HG02981 (cell line): ENCODE measurements at regions not wholly inside any gene's neighbourhood (a gene's known extent, or its start where the extent isn't known, plus 50 kb on each side); places are given as distances from the start of the nearest gene placed in this dataset.

Experiments used
- ATAC-seq: cut with Tn5 transposase; IDR thresholded peaks from one replicate; pipeline ENCODE4 v1.9.1; 2021; ENCODE audit warnings: mild to moderate bottlenecking, moderate library complexity; ENCODE audit not compliant: unreplicated experiment

DNA sequence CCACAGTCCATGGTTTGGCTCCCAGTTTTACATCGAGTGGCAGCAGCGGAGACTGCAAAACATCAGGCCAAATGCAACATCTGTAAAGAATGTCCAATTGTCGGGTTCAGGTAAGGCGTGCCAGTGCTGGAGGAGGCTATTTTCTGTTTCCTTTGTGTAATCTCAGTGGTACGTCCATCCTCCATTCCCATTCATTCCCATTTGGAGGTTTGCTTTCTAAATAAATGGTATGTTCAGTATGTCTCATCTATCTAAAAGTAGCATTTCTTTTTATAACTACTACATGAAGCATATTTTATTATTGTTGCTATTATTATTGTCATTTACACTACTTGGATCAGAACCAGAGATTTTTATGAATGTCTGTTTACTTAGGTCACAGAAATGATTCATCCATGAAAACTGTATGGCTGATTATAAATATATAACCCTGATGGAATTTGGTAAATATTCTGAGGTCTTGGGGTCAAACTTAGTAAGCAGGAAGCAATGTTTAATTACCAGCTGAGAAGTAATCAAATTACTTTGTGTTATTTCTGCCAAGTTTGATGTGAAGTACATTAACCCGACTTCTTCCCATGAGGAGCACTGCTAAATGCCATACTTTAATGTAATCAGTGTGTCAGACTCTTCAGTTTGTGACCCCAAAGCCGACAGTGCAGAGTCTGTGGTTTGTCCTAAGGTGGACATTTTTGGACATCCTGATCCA is 512.9 kb downstream of the UTRN start:
- ATAC-seq: no peak

DNA sequence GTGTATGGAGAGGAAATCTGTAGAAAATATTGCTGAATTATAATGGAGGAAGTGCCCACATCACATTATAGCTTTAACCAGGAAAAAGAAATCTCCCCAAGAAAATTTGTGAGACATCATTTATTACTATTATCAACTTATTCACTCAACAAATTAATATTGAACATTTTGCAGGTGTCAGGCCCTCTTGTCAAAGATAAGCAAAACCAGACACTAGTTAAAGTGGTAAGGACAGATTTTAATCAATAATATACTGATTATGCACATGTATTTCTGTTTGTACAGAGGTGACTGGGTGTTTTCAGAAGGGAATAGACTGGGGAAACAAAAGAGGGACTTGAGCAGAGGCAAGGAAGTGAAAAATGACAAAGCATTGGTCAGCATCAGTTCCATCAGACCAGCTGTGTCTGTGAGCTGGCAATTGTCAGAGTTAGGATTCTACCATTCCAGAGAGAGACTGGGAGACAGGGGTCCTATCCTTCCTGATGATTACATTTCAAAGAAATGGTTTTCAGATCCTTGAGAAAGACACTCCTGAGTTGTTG is 519.2 kb downstream of the UTRN start:
- no peak for ATAC-seq

DNA sequence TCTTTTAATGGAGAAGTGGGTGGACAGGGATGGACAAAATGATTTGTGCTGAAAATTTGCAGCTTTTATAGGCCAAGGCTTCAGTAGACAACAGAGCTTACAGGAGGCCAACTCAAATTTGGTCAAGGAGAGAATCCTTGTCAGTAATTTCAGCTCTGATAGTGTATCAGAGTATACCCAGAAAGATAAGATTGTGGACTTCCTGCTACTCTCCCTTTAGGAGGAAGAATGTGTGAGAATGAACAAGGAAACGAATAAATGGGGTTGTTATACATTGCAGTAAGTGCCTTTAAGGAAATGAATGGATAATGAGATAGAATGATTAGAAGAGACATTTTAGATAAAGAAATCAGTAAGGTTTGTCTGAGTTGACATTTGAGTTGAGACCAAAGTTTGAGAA is 519.9 kb downstream of the UTRN start:
- ATAC-seq: no peak

DNA sequence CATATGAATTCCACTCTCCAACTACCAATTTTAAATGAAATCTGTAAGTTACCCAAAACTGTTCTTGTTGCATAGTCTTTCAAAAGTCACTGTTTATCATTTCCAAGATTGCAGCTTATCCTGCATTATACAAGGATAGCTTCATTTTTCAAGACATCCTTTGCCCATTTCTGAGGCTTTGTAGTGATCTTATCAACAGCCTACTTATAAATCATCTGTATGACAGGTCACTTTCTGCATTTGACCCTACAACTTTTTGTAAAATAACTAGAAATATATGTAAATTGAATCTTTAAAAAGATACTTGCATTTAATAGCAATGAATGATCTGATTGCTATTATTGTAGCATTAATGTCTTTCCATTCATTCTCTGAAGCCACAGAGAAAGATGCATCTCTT is 521.1 kb downstream of the UTRN start:
- no peak for ATAC-seq

DNA sequence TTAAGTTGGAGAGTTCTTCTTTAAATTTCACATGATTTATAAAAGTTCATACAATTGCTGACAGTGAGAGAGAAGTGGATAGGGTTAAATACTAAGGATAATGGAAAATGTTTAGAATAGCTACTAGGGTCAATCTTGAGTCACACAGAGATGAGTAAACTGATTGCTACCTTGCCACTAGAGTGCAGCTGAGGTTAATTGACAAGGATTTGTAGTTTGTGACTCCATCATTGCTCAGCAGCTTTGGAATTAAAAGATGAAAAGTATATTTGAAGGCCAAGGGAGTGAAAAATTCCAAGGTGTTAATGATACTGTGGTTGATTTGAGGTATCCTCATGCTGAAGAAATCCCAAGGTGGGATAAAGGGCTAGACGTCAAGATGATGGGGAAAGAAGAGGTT is 524.0 kb downstream of the UTRN start:
- ATAC-seq: no peak

DNA sequence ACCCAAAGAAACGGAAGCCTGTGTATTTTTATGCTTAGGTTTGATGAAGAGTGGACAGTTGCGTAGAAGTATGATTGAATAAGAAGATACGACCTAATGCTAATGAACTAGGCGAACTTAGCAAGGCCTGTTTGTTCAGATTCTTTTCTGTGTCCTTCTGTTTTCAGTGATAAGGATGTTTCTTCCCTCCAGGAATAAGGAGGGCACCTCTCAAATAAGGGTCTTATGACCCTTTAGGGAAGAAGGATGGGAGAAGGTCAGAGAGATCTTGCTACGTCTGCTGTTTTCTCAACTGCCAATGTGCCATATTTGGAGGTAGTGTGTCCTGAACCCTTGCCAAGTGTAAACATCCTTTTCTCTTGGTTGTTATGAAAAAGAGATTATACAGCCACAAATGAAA is 524.8 kb downstream of the UTRN start:
- ATAC-seq: no peak

DNA sequence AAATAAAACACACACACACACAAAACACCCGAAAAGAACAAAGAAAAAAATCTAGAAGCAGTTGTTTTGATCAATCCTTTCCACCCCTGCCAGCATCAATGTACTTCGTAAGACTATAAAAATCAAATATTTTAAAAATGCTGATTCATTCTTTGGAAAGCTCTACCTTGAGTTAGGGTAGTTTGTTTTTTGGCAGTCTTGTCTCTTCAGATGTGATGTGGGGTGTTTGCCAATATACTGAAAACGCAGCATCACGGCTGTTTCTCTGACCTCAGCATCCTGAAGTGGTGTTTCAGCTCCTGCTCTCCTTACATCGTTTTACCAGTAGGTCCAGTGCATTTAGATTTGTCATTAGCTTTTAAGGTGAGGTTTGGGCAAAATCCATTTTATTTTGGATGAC is 526.0 kb downstream of the UTRN start:
- no peak for ATAC-seq

DNA sequence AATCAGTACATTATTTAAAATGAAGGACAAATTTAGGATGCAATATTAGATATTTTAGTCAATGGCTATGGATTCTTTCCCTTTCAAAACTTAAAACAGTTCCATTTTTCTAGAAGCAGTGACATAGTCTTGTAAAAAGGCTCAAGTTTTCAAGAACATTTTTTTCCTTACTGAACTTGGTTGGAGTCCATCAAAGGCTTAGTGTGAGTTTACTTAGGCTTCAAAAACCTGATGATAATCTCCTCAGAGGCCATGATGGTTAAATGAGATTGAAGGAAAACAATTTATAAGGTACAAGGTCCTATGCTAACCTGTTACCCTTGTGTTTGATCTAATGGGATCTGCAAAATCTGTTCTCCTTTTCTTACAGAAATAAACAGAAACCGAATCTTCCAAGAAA is 531.8 kb downstream of the UTRN start:
- no peak for ATAC-seq

DNA sequence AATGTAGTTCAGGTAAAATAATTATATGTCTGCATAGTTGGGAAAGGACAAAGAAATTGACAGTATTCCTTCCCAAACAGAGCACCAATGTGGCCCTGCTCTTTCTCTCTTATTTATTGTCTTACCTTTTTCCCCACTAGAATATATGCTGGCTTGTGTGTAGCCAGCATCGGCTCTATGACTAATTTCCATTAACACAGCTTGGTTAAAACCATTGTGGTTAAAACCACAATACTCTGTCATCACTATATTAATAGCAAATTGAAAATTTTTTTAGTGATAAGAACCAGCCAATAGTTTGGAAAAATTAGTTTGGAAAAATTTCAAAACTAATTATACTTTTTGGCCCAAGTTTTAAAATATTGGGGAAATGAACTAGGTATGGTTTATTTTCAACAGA is 535.1 kb downstream of the UTRN start:
- no peak for ATAC-seq

DNA sequence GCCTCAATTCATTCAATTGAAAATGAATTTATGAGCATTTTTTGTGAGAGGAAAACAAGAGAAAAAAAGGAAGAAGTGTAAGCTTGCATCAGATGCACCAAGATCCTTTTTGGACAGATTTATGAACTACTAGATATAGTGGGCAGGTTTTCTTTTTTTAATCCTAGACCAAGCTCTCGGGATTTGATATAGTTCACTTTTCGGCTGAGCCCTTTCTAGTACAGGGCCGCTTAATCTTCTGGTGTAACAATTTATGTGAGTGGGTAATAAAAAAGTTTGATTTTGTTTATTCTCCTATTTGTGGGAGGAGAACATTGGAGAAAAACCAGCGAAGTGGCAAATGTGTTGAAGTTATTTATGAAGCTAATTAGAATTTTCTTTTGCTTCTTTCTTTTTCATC is 538.0 kb downstream of the UTRN start:
- no peak for ATAC-seq

DNA sequence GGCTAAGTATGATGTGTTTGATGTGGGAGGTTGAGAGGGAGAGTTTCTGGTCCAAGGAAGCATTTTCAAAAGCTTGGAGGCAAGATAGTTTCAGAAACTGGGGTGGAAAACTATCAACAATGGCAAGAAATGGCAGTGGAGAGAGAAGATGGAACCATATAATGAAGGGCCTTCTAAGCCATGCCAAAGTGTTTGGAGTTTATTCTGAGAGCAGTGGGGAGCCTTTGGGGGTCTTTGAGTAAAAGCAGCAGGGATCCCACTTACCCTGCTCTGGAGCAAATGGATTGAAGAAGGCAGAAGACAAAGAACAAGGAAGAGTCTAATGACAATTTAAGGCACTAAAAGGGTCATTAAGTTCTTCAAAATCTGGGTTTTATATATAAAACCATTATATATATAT is 538.9 kb downstream of the UTRN start:
- ATAC-seq: no peak

DNA sequence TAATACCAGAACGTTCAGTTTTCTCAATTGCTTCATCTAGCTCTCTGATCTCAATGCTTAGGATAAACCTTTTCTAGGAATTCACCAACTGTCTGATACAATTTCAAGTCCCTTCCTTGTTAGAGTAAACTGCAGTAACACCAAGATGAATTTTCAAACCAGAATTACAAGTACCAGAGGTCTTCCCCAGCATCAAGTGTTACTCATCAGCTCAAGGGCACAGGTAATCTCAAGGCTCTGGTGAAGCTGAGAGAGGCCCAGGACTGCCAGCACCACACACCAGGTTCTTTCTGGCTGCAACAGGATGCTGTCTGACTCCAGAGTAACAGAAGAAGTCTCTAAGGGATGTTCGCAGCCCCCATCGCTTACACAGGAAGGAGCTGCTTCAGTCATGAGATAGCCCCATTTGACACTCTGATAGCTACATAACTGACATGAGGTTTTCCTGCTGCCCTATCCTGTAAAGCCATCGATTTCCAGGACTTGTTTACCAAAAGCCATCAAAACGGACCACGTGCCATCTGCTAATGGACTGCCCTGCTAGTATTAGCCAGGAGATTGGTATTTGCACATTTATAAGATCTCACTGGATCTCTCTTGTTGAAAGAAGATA is 549.4 kb downstream of the UTRN start:
- no peak for ATAC-seq

DNA sequence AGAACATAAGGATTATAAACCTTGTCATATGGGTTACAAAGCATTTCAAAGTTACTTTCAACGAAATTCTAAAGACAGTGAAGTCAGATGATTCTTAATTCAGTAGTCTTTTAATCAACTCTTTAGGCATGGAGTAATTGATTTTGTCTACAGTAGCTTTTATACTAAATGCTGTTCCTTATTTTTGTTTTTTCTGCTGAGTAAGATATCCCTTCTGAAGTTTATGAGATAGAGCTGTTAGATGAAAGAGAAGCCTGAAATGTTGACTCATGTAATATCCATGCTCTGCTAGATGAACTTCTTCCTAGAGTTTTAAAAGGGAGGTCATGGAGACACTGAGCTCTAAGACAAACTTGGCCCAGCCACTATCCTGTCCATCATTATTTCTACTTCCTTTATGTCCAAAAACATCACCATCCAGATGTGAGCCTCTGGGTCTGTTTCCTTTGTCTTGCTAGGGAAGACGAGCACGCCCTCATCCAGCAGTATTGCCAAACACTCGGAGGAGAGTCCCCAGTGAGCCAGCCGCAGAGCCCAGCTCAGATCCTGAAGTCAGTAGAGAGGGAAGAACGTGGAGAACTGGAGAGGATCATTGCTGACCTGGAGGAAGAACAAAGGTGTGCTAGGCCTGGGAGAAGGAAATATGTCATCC is 550.3 kb downstream of the UTRN start:
- no peak for ATAC-seq

DNA sequence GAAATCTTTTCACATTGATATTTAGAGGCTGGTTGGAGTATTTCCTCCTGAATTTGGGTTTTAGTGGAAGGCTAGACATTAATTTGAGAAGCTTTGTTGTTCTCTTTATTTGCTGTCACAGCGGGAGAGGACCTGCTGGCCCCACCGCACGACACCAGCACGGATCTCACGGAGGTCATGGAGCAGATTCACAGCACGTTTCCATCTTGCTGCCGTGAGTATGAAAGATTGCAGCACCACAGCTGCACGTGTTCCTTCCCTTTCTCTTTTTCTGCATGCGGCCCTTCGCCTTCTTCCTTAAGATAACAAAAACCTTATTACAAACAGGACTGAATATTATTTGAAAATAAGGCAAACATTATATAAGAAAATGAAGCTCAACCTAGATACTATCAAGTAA is 555.5 kb downstream of the UTRN start:
- no peak for ATAC-seq

DNA sequence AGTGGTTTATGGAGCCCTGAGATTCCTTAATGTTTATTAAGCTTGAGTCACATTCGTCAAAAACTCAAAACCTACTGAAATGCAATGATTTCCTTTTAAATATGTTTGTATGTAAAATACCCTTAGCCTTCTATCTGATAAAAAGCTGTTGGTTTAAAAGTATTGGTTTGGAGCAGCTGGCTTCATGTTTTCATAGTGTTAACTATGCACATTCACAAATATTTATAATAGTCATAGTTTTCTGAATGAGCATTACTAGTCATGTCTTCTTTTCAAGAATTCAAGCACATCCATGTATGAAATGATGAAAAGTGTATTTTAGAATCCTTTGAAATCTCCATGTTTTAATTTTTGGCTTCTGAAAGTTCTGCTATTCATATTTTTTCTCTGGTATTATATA is 558.6 kb downstream of the UTRN start:
- ATAC-seq: no peak

DNA sequence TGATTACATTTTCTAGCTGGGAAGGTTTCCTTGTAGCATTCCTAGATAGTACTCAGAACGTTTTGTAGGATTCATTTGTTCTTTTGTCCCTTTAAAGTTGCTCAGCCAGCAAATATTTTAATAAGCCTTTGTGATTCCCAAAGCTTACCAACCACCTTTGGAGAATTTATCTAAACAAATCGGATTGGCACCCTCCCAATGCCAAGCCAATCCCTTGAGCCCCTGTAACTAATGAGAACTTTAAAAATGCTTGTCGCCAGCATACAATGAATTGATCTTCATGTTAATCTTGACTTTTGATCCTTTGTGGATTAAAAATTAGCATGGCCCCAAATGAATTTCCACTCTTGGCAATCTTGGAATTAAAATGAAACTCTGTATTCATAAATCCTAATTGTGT is 559.5 kb downstream of the UTRN start:
- no peak for ATAC-seq

DNA sequence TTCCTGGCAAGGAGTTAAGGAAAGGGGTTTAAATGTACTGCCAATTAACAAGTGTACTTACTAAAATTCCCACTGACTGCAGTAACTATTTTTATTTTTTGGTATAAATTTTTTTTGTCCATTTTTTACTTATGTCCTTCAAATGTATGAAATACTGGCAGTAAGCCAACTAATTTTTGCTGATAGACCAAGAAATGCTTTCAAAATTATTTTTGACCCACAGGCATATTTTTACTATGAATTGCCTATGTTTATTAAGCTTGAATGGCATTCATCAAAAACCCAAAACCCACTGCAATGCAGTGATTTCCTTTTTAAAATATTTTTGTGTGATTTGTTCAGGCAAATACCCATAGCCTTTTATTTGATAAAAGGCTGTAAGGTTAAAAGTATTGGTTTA is 560.1 kb downstream of the UTRN start:
- ATAC-seq: no peak

DNA sequence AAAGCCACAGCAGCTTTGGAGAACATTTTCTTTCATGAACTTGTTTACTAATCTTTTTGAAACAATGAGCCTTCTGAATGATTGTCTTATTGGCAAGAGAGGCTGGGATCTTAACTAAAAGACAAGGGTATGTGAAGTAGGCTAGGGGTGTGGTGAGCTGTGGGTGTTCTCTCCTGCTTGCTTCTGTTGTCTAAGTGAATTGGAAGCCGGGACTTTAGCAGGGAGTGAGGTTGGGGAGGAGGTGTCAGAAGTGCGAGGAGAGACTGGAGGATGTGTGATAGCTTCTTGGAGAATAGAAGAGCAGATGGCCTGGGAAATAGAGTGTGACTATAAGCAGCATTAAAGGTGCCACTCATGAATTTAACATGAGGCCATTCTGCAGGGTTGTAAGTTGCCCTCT is 562.8 kb downstream of the UTRN start:
- ATAC-seq: no peak

DNA sequence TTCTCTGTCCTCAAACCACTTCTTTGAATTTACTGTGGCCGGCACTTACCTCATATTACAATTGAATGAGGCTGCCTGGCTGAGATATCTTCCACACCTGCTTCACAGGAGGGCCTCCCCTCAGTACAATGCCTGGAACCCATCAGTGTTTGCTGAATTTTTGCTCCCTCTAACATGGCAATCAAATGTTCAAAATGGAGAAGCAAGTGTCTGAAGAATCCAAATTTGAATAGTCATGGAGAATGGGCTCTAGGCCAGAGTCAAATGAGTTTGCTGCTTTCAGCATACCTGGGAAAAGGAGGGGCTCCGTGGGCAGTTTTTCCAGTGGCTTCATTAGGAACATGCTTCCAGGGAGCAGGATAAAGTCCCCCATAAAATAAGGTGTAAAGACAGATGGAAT is 564.8 kb downstream of the UTRN start:
- no peak for ATAC-seq

DNA sequence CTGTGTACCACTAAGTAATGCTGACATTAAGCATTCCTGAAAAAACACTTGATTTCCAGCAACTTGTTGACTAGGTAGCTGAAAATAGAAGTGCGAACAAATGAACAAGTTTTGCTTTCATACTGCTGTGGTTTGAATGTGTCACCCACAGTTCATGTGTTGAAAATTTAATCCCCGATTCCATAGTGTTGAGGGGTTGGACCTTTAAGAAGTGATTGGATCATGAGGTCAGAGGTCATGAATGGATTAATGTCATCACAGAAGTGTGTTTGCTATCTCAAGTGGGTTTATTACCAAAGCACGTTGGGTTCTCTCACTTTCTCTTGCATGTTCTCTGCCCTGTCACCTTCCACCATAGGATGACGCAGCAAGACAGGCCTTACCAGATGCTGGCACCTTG is 568.5 kb downstream of the UTRN start:
- ATAC-seq: no peak

DNA sequence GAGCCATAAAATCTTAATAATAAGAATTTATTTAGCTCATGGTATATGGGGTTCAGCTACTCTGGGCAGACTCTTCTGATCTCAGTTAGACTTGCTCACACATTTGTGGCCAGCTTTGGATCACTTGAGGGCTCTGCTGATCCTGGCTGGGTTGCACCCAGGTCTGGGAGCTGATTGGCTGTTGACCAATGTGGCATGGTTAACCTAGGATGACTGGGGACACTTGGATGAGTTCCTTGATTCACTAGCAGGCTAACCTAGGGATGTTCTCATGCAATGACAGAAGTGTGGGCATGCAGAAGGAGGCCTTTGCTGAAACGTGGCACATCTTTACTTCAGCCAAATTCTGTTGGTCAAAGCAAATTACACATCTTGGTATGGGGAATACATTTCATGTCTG is 569.5 kb downstream of the UTRN start:
- no peak for ATAC-seq

DNA sequence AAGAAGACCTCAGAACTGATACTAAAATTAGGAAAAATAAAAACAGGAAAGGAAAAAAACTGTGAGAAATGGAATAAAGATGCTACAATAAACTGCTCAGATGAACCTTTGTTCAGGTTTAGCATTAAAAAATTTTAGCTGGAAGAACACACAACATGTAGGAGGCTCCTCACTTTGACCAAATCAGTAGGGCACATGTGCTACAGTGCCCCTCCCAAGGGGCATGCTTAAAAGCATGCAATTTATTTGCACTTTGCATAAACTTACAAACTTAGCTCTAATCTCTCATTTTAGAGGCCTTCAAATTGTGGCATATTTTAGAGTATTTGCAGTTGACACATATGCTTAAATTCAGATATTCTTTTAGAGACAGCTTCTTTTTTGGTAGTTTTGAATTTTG is 570.2 kb downstream of the UTRN start:
- ATAC-seq: no peak
